ENCODE measurements at regions not wholly inside any gene's neighbourhood (a gene's known extent, or its start where the extent isn't known, plus 50 kb on each side); places are given as distances from the start of the nearest gene placed in this dataset.
"Not testable (repeated sequence)": the region's sequence is repeated elsewhere in the genome, so short reads cannot be mapped to it uniquely, and the experiment has no call there.

GRCh38 chr20:53785320-53785719 lies 191.7 kb upstream of the ZNF217 start:
- no peak for DNase-seq (ENCODE audit: extremely low read depth, low read depth)
- no peak for TF ChIP-seq CTCF (IDR thresholded peaks at IDR 0.05; ENCODE audit: low read depth, low read length)

- no peak for TF ChIP-seq CTCF (IDR thresholded peaks at IDR 0.05; ENCODE audit: low read depth, low read length)
- no peak for DNase-seq (ENCODE audit: extremely low read depth, low read depth)
Observed at GRCh38 chr20:53783768-53784167, 190.1 kb upstream of the ZNF217 start.

- no peak for DNase-seq (ENCODE audit: extremely low read depth, low read depth)
- TF ChIP-seq CTCF (IDR thresholded peaks at IDR 0.05; ENCODE audit: low read depth, low read length): no peak
Observed at GRCh38 chr20:53782612-53783246, 189.1 kb upstream of the ZNF217 start.

- no peak for TF ChIP-seq CTCF (IDR thresholded peaks at IDR 0.05; ENCODE audit: low read depth, low read length)
- no peak for DNase-seq (ENCODE audit: extremely low read depth, low read depth)
Observed at GRCh38 chr20:53779822-53780221, 186.2 kb upstream of the ZNF217 start.

- no peak for DNase-seq (ENCODE audit: extremely low read depth, low read depth)
- TF ChIP-seq CTCF (IDR thresholded peaks at IDR 0.05; ENCODE audit: low read depth, low read length): no peak
Observed at GRCh38 chr20:53778736-53779135, 185.1 kb upstream of the ZNF217 start.

GRCh38 chr20:53778041-53778516 lies 184.4 kb upstream of the ZNF217 start:
- TF ChIP-seq CTCF (IDR thresholded peaks at IDR 0.05; ENCODE audit: low read depth, low read length): no peak
- no peak for DNase-seq (ENCODE audit: extremely low read depth, low read depth)

- not testable (repeated sequence) for DNase-seq (ENCODE audit: extremely low read depth, low read depth)
Observed at GRCh38 chr20:53777402-53777801, 183.8 kb upstream of the ZNF217 start.

GRCh38 chr20:53776858-53777257 lies 183.2 kb upstream of the ZNF217 start:
- no peak for TF ChIP-seq CTCF (IDR thresholded peaks at IDR 0.05; ENCODE audit: low read depth, low read length)
- no peak for DNase-seq (ENCODE audit: extremely low read depth, low read depth)
